ENCODE measurements at regions not wholly inside any gene's neighbourhood (a gene's known extent, or its start where the extent isn't known, plus 50 kb on each side); places are given as distances from the start of the nearest gene placed in this dataset.

GRCh38 chr2:60163691-60164090, 389.8 kb downstream of the BCL11A start:
- no peak overlapping the region for H3K27ac ChIP-seq (ENCODE audit: low read depth in 1 of 2, low read length in 1 of 2)
- DNase-seq (ENCODE audit: low read depth in 6 of 9, low spot score in 9 of 9) = no peak
- no peaks in the 10 kb centered on the region for H3K27me3 ChIP-seq (ENCODE audit: control insufficient read depth in 2 of 2, insufficient read depth in 1 of 2, low read length in 1 of 2)
- peaks cover 0 to 2% of the 10 kb centered on the region in 2 donors for H3K9me3 ChIP-seq (ENCODE audit: control insufficient read depth in 2 of 2, insufficient read depth in 1 of 2, low read length in 1 of 2)
- H3K4me1 ChIP-seq (ENCODE audit: control insufficient read depth in 2 of 2, insufficient read depth in 2 of 2, low read length in 2 of 2) = peaks cover 6 to 24% of the 10 kb centered on the region in 2 donors
- H3K36me3 ChIP-seq (ENCODE audit: control insufficient read depth in 2 of 2, insufficient read depth in 2 of 2, low read length in 1 of 2) = no peaks in the 10 kb centered on the region
- WGBS = 98% methylated on average over 7 of the region's 7 CpGs
- no peak overlapping the region for H3K4me3 ChIP-seq (ENCODE audit: low read length in 2 of 2)

DNA sequence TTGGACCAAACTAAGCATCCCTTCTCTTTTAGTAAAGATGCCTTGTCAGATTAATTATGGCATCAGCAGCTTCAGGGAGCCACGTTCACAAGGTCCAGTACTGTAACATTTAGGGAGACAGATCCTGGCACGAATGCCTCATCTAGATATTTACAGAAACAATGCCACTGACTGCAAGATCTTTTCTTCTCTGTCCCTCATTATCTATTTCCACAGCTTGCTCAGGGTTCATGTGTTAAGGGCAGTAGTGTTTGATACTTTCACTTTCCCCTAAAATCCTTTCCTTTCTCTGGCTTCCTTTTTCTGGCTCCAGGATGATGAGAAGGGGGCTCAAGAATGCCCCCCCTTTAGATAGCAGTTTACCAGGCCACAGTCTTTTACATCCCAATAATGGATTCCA, 393.9 kb downstream of the BCL11A start:
- Histone ChIP-seq H3K36me3 (ENCODE audit: control insufficient read depth in 2 of 2, insufficient read depth in 2 of 2, low read length in 1 of 2) (no peaks in the 10 kb centered on the region), H3K4me1 (ENCODE audit: control insufficient read depth in 2 of 2, insufficient read depth in 2 of 2, low read length in 2 of 2) (peaks cover 3 to 11% of the 10 kb centered on the region in 2 donors), H3K27ac (ENCODE audit: low read depth in 1 of 2, low read length in 1 of 2) (no peak overlapping the region), H3K4me3 (ENCODE audit: low read length in 2 of 2) (no peak overlapping the region), H3K27me3 (ENCODE audit: control insufficient read depth in 2 of 2, insufficient read depth in 1 of 2, low read length in 1 of 2) (no peaks in the 10 kb centered on the region), H3K9me3 (ENCODE audit: control insufficient read depth in 2 of 2, insufficient read depth in 1 of 2, low read length in 1 of 2) (no peaks in the 10 kb centered on the region)
- DNase-seq (ENCODE audit: low read depth in 6 of 9, low spot score in 9 of 9) = no peak
- WGBS = 34% methylated on average over 2 of the region's 2 CpGs

DNA sequence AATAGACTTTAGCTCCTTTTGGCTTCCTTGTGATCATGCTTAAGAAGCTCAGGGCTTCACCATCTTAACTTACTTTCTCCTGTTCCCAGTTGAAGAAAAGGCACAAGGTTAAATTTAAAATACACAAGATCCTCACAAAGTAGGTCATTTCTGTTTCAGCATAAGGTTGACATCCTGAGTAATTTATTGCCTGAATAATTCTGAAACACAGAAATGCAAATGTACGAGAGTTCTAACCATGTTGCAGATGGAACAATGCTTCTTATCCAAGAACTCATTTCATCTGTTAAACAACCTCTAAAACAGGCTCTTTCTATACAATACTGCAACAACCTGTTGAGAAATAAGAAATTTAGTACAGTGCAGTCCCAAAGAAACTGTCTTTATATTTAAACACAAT, 395.2 kb downstream of the BCL11A start:
- Histone ChIP-seq H3K27ac (ENCODE audit: low read depth in 1 of 2, low read length in 1 of 2) (no peak overlapping the region), H3K4me3 (ENCODE audit: low read length in 2 of 2) (no peak overlapping the region), H3K36me3 (ENCODE audit: control insufficient read depth in 2 of 2, insufficient read depth in 2 of 2, low read length in 1 of 2) (no peaks in the 10 kb centered on the region), H3K27me3 (ENCODE audit: control insufficient read depth in 2 of 2, insufficient read depth in 1 of 2, low read length in 1 of 2) (no peaks in the 10 kb centered on the region), H3K4me1 (ENCODE audit: control insufficient read depth in 2 of 2, insufficient read depth in 2 of 2, low read length in 2 of 2) (peaks cover 3 to 9% of the 10 kb centered on the region in 2 donors), H3K9me3 (ENCODE audit: control insufficient read depth in 2 of 2, insufficient read depth in 1 of 2, low read length in 1 of 2) (no peaks in the 10 kb centered on the region)
- DNase-seq (ENCODE audit: low read depth in 6 of 9, low spot score in 9 of 9) = no peak
- 96% methylated on average over 1 of the region's 1 CpG for WGBS

GRCh38 chr2:60157283-60157682, 396.2 kb downstream of the BCL11A start:
- DNase-seq (ENCODE audit: low read depth in 6 of 9, low spot score in 9 of 9) = no peak
- H3K27me3 ChIP-seq (ENCODE audit: control insufficient read depth in 2 of 2, insufficient read depth in 1 of 2, low read length in 1 of 2) = no peaks in the 10 kb centered on the region
- H3K9me3 ChIP-seq (ENCODE audit: control insufficient read depth in 2 of 2, insufficient read depth in 1 of 2, low read length in 1 of 2) = no peaks in the 10 kb centered on the region
- no peaks in the 10 kb centered on the region for H3K36me3 ChIP-seq (ENCODE audit: control insufficient read depth in 2 of 2, insufficient read depth in 2 of 2, low read length in 1 of 2)
- 96% methylated on average over 1 of the region's 1 CpG for WGBS
- H3K4me1 ChIP-seq (ENCODE audit: control insufficient read depth in 2 of 2, insufficient read depth in 2 of 2, low read length in 2 of 2) = peaks cover 3 to 9% of the 10 kb centered on the region in 2 donors
- no peak overlapping the region for H3K4me3 ChIP-seq (ENCODE audit: low read length in 2 of 2)
- no peak overlapping the region for H3K27ac ChIP-seq (ENCODE audit: low read depth in 1 of 2, low read length in 1 of 2)

- 91% methylated on average over 2 of the region's 2 CpGs for WGBS
- H3K36me3 ChIP-seq (ENCODE audit: control insufficient read depth in 2 of 2, insufficient read depth in 2 of 2, low read length in 1 of 2) = no peaks in the 10 kb centered on the region
- no peak overlapping the region for H3K4me3 ChIP-seq (ENCODE audit: low read length in 2 of 2)
- DNase-seq (ENCODE audit: low read depth in 6 of 9, low spot score in 9 of 9) = no peak
- H3K4me1 ChIP-seq (ENCODE audit: control insufficient read depth in 2 of 2, insufficient read depth in 2 of 2, low read length in 2 of 2) = peaks cover 8 to 15% of the 10 kb centered on the region in 2 donors
- H3K27ac ChIP-seq (ENCODE audit: low read depth in 1 of 2, low read length in 1 of 2) = no peak overlapping the region
- no peaks in the 10 kb centered on the region for H3K27me3 ChIP-seq (ENCODE audit: control insufficient read depth in 2 of 2, insufficient read depth in 1 of 2, low read length in 1 of 2)
- H3K9me3 ChIP-seq (ENCODE audit: control insufficient read depth in 2 of 2, insufficient read depth in 1 of 2, low read length in 1 of 2) = no peaks in the 10 kb centered on the region
Measured at GRCh38 chr2:60154142-60154541, 399.3 kb downstream of the BCL11A start.

GRCh38 chr2:60152226-60152833, 401.1 kb downstream of the BCL11A start:
- 96% methylated on average over 4 of the region's 4 CpGs for WGBS
- DNase-seq (ENCODE audit: low read depth in 6 of 9, low spot score in 9 of 9) = peak in 2 of 9 donors; percentile 35 to 48
- Histone ChIP-seq H3K4me3 (ENCODE audit: low read length in 2 of 2) (no peak overlapping the region), H3K36me3 (ENCODE audit: control insufficient read depth in 2 of 2, insufficient read depth in 2 of 2, low read length in 1 of 2) (no peaks in the 10 kb centered on the region), H3K27me3 (ENCODE audit: control insufficient read depth in 2 of 2, insufficient read depth in 1 of 2, low read length in 1 of 2) (no peaks in the 10 kb centered on the region), H3K27ac (ENCODE audit: low read depth in 1 of 2, low read length in 1 of 2) (no peak overlapping the region), H3K4me1 (ENCODE audit: control insufficient read depth in 2 of 2, insufficient read depth in 2 of 2, low read length in 2 of 2) (peaks cover 18 to 33% of the 10 kb centered on the region in 2 donors), H3K9me3 (ENCODE audit: control insufficient read depth in 2 of 2, insufficient read depth in 1 of 2, low read length in 1 of 2) (peaks cover 0 to under 1% of the 10 kb centered on the region in 2 donors)

DNA sequence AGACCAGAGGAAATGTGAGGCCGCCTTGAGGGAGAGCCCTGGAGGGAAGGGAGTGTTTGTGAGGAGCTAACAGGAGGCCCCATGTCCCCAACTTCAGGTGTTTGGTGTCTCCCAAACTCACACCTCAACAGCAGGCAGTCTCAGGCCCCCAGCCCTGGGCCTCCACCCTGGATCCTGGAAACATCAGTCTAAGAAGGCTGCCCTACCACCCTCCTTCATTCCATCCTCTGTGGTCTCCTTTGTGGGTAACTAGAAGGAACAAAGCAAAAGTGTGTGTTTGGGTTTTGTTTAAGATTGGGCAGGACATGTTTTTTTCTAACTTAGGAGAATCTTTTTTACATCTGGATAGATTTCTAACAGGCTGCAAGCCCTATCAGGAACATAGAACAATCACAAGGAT, 404.3 kb downstream of the BCL11A start:
- Histone ChIP-seq H3K27ac (ENCODE audit: low read depth in 1 of 2, low read length in 1 of 2) (peak overlapping the region in 1 of 2 donors; percentile 82), H3K27me3 (ENCODE audit: control insufficient read depth in 2 of 2, insufficient read depth in 1 of 2, low read length in 1 of 2) (no peaks in the 10 kb centered on the region), H3K36me3 (ENCODE audit: control insufficient read depth in 2 of 2, insufficient read depth in 2 of 2, low read length in 1 of 2) (no peaks in the 10 kb centered on the region), H3K9me3 (ENCODE audit: control insufficient read depth in 2 of 2, insufficient read depth in 1 of 2, low read length in 1 of 2) (peaks cover 0 to 3% of the 10 kb centered on the region in 2 donors), H3K4me3 (ENCODE audit: low read length in 2 of 2) (no peak overlapping the region), H3K4me1 (ENCODE audit: control insufficient read depth in 2 of 2, insufficient read depth in 2 of 2, low read length in 2 of 2) (peaks cover 18 to 35% of the 10 kb centered on the region in 2 donors)
- peak in 3 of 9 donors; percentile 30 to 64 (median 34) for DNase-seq (ENCODE audit: low read depth in 6 of 9, low spot score in 9 of 9)
- WGBS = 15% methylated on average over 1 of the region's 1 CpG

DNA sequence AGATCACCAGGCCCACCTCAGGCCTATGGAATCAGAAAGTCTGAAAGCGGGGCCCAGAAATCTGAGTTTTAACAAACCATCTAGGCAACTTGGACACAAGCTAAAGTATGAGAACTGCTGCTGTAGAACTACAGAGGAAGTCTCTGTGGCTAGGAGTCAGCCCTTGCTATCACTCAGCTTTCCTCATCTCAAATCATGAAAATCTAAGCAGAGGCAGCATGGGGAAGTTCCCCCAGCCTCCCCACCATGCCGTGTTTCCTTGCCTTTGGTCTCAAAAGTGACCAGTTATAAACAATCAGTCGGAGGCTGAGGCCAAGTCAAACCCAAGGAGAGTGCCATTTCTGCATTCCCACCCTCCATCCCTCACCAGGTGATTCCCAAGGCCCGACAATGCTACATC, 404.7 kb downstream of the BCL11A start:
- Histone ChIP-seq H3K9me3 (ENCODE audit: control insufficient read depth in 2 of 2, insufficient read depth in 1 of 2, low read length in 1 of 2) (peaks cover 0 to 3% of the 10 kb centered on the region in 2 donors), H3K4me3 (ENCODE audit: low read length in 2 of 2) (no peak overlapping the region), H3K27me3 (ENCODE audit: control insufficient read depth in 2 of 2, insufficient read depth in 1 of 2, low read length in 1 of 2) (no peaks in the 10 kb centered on the region), H3K36me3 (ENCODE audit: control insufficient read depth in 2 of 2, insufficient read depth in 2 of 2, low read length in 1 of 2) (no peaks in the 10 kb centered on the region), H3K4me1 (ENCODE audit: control insufficient read depth in 2 of 2, insufficient read depth in 2 of 2, low read length in 2 of 2) (peaks cover 18 to 35% of the 10 kb centered on the region in 2 donors), H3K27ac (ENCODE audit: low read depth in 1 of 2, low read length in 1 of 2) (peak overlapping the region in 1 of 2 donors; percentile 82)
- 18% methylated on average over 4 of the region's 4 CpGs for WGBS
- DNase-seq (ENCODE audit: low read depth in 6 of 9, low spot score in 9 of 9) = peak in 5 of 9 donors; percentile 25 to 75 (median 42)

DNA sequence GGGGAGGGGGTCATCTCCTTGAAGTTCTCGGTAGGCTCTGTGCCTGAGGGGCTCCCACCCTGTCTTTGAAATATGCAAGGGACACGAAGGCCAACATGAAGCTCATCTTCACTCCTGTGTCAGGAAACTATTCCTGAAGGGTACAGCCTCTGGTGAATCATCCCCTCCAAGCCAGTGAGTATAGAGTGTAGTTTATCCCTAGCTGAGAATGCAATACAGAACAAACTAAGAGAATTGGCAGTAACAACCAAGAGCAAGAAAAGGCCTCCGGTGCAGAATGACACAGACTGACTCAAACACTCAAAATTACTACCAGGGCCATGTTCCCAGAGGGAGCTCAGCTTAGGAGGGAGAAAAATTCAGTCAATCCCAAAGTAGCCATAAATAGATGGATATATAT, 413.3 kb downstream of the BCL11A start:
- WGBS = 94% methylated on average over 3 of the region's 3 CpGs
- Histone ChIP-seq H3K4me1 (ENCODE audit: control insufficient read depth in 2 of 2, insufficient read depth in 2 of 2, low read length in 2 of 2) (no peaks in the 10 kb centered on the region), H3K27me3 (ENCODE audit: control insufficient read depth in 2 of 2, insufficient read depth in 1 of 2, low read length in 1 of 2) (no peaks in the 10 kb centered on the region), H3K27ac (ENCODE audit: low read depth in 1 of 2, low read length in 1 of 2) (no peak overlapping the region), H3K9me3 (ENCODE audit: control insufficient read depth in 2 of 2, insufficient read depth in 1 of 2, low read length in 1 of 2) (peaks cover 1 to 23% of the 10 kb centered on the region in 2 donors), H3K36me3 (ENCODE audit: control insufficient read depth in 2 of 2, insufficient read depth in 2 of 2, low read length in 1 of 2) (no peaks in the 10 kb centered on the region), H3K4me3 (ENCODE audit: low read length in 2 of 2) (no peak overlapping the region)
- DNase-seq (ENCODE audit: low read depth in 6 of 9, low spot score in 9 of 9) = no peak
